ENCODE measurements at regions not wholly inside any gene's neighbourhood (a gene's known extent, or its start where the extent isn't known, plus 50 kb on each side); places are given as distances from the start of the nearest gene placed in this dataset.

DNA sequence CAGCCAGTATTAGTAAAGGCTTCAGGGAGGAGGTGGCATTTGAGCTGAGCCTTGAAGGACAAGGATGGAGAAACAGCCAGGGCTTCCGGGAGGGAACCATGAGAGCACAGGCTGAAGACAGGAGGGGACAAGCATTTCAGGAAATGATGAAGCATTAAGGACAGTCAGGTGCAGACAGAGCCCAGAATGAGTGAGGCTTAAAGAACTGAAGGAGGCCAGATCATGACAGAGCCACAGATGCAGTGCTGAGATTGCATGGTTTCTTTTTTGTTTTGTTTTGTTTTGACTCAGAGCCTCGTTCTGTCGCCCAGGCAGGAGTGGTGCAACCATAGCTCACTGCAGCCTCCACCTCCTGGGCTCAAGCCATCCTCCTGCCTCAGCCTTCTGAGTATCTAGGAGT is 211.5 kb downstream of the SOX9 start:
- no peak overlapping the region for H3K4me3 ChIP-seq
- no peaks in the 10 kb centered on the region for H3K36me3 ChIP-seq (replicated peaks in 1 of 2)
- no peaks in the 10 kb centered on the region for H3K27me3 ChIP-seq
- DNase-seq: no peak
- 69 to 78% (median 71%) methylated on average over 3 of the region's 3 CpGs for WGBS, 4 donors
- no peaks in the 10 kb centered on the region for H3K9me3 ChIP-seq (replicated peaks in 1 of 3)
- no peaks in the 10 kb centered on the region for H3K4me1 ChIP-seq (replicated peaks in 1 of 2)
- intact Hi-C loops (cut with DNase I): no loop called here
- TF ChIP-seq, protein P1, sequence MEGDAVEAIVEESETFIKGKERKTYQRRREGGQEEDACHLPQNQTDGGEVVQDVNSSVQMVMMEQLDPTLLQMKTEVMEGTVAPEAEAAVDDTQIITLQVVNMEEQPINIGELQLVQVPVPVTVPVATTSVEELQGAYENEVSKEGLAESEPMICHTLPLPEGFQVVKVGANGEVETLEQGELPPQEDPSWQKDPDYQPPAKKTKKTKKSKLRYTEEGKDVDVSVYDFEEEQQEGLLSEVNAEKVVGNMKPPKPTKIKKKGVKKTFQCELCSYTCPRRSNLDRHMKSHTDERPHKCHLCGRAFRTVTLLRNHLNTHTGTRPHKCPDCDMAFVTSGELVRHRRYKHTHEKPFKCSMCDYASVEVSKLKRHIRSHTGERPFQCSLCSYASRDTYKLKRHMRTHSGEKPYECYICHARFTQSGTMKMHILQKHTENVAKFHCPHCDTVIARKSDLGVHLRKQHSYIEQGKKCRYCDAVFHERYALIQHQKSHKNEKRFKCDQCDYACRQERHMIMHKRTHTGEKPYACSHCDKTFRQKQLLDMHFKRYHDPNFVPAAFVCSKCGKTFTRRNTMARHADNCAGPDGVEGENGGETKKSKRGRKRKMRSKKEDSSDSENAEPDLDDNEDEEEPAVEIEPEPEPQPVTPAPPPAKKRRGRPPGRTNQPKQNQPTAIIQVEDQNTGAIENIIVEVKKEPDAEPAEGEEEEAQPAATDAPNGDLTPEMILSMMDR (IDR thresholded peaks at IDR 0.05): no peak
- TF ChIP-seq POLR2A (IDR thresholded peaks at IDR 0.05): no peak
- H3K27ac ChIP-seq: no peak overlapping the region

DNA sequence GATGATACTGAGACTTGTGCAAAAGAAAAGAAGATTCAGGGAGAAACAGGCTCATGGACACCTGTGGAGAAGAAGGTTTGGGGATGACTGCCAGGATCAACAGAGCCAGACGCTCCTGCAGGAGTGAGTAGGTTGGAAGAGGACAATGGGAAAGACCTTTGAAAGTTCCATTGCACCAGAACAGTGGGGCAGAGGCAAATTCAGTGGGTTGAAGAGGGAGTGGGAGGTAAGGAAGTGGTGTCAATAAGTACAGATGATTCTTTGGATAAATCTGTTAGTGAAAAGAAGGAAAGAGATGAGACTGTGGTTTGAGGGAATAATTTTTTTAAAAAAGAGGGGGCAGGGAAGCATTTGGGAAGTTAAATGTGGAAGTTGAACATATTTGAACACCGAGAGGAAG is 212.8 kb downstream of the SOX9 start:
- no peaks in the 10 kb centered on the region for H3K27me3 ChIP-seq
- H3K9me3 ChIP-seq (replicated peaks in 1 of 3): no peaks in the 10 kb centered on the region
- H3K36me3 ChIP-seq (replicated peaks in 1 of 2): no peaks in the 10 kb centered on the region
- peaks cover 0 to 4% of the 10 kb centered on the region in 2 donors for H3K4me1 ChIP-seq (replicated peaks in 1 of 2)
- DNase-seq: no peak
- no peak overlapping the region for H3K27ac ChIP-seq
- TF ChIP-seq POLR2A (IDR thresholded peaks at IDR 0.05): no peak
- TF ChIP-seq, protein P1 (IDR thresholded peaks at IDR 0.05): no peak
- WGBS, 4 donors: 70 to 81% (median 78%) methylated on average over 2 of the region's 2 CpGs
- no peak overlapping the region for H3K4me3 ChIP-seq
- intact Hi-C loops (cut with DNase I): no loop called here

DNA sequence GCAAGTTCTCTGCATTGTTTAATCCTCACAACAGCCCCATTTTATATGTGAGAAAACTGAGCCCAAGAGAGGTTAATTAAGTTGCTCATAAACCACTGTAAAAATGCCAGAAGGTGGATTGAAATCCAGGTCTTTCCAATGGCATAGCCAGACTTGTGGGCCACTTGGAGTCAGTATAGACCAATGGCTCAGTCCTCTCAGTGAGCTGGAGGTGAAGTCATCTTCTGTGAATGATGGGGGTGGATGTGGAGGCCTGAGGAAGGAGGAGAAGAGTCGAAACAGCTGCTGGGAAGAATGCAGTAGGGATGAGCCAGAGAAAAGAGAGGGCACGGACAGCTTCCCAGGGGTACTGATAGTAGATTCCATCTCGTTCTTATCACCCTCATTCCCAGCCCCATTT is 213.4 kb downstream of the SOX9 start:
- H3K4me3 ChIP-seq: no peak overlapping the region
- WGBS, 4 donors: 59 to 71% (median 64%) methylated on average over 3 of the region's 3 CpGs
- no peaks in the 10 kb centered on the region for H3K36me3 ChIP-seq (replicated peaks in 1 of 2)
- peaks cover 0 to 5% of the 10 kb centered on the region in 2 donors for H3K4me1 ChIP-seq (replicated peaks in 1 of 2)
- intact Hi-C loops (cut with DNase I): no loop called here
- no peaks in the 10 kb centered on the region for H3K27me3 ChIP-seq
- H3K9me3 ChIP-seq (replicated peaks in 1 of 3): no peaks in the 10 kb centered on the region
- no peak for DNase-seq
- H3K27ac ChIP-seq: no peak overlapping the region
- TF ChIP-seq, protein P1 (IDR thresholded peaks at IDR 0.05): no peak
- no peak for TF ChIP-seq POLR2A (IDR thresholded peaks at IDR 0.05)

DNA sequence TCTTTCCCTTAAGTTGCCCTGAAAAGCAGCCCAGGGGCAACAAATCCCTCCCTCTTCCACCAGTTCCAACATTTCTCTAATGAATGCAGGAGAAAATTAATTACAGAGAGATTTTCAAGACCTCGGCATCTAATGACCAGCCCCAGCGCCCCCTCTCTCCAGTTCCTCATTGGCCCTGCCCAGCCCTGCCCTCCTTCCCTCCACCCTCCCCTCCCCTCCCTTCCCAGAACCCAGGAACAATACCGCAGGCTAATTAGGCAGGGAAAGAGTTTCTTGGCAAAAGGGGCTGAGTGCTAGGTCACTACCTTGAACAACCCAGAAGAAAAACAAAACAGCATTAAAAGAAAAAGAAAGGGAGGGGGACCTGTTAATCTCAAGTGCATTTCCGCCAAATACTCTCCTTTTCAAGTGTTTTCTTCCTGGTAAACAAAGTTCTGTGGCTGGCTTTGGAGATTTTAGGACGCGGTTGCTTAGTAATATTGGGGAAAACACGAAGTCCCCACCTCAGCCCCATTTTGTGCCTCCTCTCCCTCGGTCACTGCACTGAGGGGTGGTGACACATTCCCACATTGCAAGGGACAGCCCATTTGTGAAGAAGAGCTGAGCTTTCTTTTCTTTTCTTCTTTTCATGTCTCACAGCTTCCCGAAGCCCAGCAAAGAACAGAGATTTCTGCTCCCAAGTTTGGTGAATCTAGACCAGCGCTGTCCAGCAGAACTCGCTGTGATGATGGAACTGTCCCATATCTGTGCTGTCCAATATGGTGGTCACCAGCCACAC is 215.4 kb downstream of the SOX9 start:
- TF ChIP-seq POLR2A (IDR thresholded peaks at IDR 0.05): no peak
- TF ChIP-seq, protein P1 (IDR thresholded peaks at IDR 0.05): no peak
- Histone ChIP-seq H3K36me3 (replicated peaks in 1 of 2) (no peaks in the 10 kb centered on the region), H3K27ac (no peak overlapping the region), H3K9me3 (replicated peaks in 1 of 3) (no peaks in the 10 kb centered on the region), H3K27me3 (no peaks in the 10 kb centered on the region), H3K4me1 (replicated peaks in 1 of 2) (peaks cover 0 to 5% of the 10 kb centered on the region in 2 donors), H3K4me3 (no peak overlapping the region)
- intact Hi-C loops (cut with DNase I): no loop called here
- 50 to 67% (median 62%) methylated on average over 11 of the region's 11 CpGs for WGBS, 4 donors
- no peak for DNase-seq
